ENCODE measurements at regions not wholly inside any gene's neighbourhood (a gene's known extent, or its start where the extent isn't known, plus 50 kb on each side); places are given as distances from the start of the nearest gene placed in this dataset.

DNA sequence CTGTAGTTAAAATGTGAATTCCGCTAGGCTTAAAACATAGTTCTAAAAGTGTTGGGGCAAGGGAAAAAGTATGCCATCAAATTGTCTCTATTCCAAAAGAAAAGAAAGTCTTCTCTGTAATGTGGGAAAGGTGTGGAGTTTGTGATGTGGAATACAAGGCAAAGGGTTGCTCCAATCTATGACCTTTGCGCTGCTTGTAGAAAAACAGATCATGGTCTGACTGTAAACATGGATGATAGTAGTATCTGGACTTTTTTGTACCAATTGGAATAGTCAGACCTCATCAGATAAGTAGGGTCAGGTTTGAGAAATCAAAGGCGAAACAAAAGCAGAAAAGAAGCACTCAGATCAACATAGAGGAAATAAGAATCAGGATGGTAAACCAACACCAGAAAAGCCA is 372.3 kb downstream of the TFEC start:
- CTCF ChIA-PET, result no interaction called here
- no peak for FAIRE-seq
- dilution Hi-C loops (cut with MboI; ENCODE audit: extremely low pct_ligation_motif_present, low sequenced_read_pairs), result no loop called here

More for the DNA sequence above, 372.3 kb downstream of the TFEC start:
- Histone ChIP-seq H3K27me3 (ENCODE audit: control insufficient read depth in 2 of 2, insufficient read depth in 2 of 2, low read length in 2 of 2) (no peaks in the 10 kb centered on the region), H3K4me1 (ENCODE audit: control insufficient read depth, extremely low read depth, insufficient read depth, low read length) (no peaks in the 10 kb centered on the region), H3K27ac (ENCODE audit: insufficient read depth, low read depth, low read length) (no peak overlapping the region), H3K36me3 (ENCODE audit: control insufficient read depth in 2 of 2, extremely low read depth in 1 of 2, insufficient read depth in 2 of 2, low read length in 2 of 2) (no peaks in the 10 kb centered on the region), H3K4me2 (ENCODE audit: insufficient read depth, low read length) (no peak overlapping the region), H3K4me3 (replicated peaks in 1 of 3; ENCODE audit: insufficient read depth in 1 of 3, low read depth in 1 of 3, low read length in 3 of 3) (no peak overlapping the region), H3K9me1 (replicated peaks; ENCODE audit: control insufficient read depth, extremely low read depth, insufficient read depth, low read length) (no peaks in the 10 kb centered on the region), H2AFZ (ENCODE audit: low read depth, low read length) (no peak overlapping the region), H3K9me3 (replicated peaks; ENCODE audit: control insufficient read depth, insufficient read depth, low read length) (no peaks in the 10 kb centered on the region), H4K20me1 (replicated peaks; ENCODE audit: control insufficient read depth, extremely low read depth, insufficient read depth, low read length) (no peaks in the 10 kb centered on the region), H3K9ac (replicated peaks; ENCODE audit: extremely low read depth, insufficient read depth, low read length) (no peak overlapping the region), H3K79me2 (ENCODE audit: control insufficient read depth, insufficient read depth, low read length) (no peaks in the 10 kb centered on the region)
- POLR2A ChIA-PET, result no interaction called here
- intact Hi-C loops (cut with micrococcal nuclease), result no loop called here
- DNase-seq (ENCODE audit: low read depth, low spot score), result no peak
- TF ChIP-seq GATA2 (IDR thresholded peaks at IDR 0.05; ENCODE audit: insufficient read depth, insufficient read length, low read depth, low read length), result no peak
- TF ChIP-seq, protein P1, sequence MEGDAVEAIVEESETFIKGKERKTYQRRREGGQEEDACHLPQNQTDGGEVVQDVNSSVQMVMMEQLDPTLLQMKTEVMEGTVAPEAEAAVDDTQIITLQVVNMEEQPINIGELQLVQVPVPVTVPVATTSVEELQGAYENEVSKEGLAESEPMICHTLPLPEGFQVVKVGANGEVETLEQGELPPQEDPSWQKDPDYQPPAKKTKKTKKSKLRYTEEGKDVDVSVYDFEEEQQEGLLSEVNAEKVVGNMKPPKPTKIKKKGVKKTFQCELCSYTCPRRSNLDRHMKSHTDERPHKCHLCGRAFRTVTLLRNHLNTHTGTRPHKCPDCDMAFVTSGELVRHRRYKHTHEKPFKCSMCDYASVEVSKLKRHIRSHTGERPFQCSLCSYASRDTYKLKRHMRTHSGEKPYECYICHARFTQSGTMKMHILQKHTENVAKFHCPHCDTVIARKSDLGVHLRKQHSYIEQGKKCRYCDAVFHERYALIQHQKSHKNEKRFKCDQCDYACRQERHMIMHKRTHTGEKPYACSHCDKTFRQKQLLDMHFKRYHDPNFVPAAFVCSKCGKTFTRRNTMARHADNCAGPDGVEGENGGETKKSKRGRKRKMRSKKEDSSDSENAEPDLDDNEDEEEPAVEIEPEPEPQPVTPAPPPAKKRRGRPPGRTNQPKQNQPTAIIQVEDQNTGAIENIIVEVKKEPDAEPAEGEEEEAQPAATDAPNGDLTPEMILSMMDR (IDR thresholded peaks at IDR 0.05; ENCODE audit: extremely low read depth in 1 of 2, insufficient read depth in 1 of 2, low read depth in 1 of 2, low read length in 2 of 2), result no peak
- TF ChIP-seq POLR2AphosphoS5 (IDR thresholded peaks at IDR 0.05; ENCODE audit: insufficient read depth, low read depth, low read length), result no peak
- TF ChIP-seq FOS (IDR thresholded peaks at IDR 0.05; ENCODE audit: borderline replicate concordance, insufficient read depth, low read length), result no peak
- TF ChIP-seq JUN (IDR thresholded peaks at IDR 0.05; ENCODE audit: borderline replicate concordance, insufficient read depth, insufficient read length, low read depth), result no peak
- TF ChIP-seq MYC (IDR thresholded peaks at IDR 0.05; ENCODE audit: low read depth, low read length), result no peak
- no peak for TF ChIP-seq MAX (IDR thresholded peaks at IDR 0.05; ENCODE audit: insufficient read depth, insufficient read length)
- TF ChIP-seq EZH2 (IDR thresholded peaks at IDR 0.05; ENCODE audit: borderline replicate concordance, low read depth, low read length, severe bottlenecking), result no peak
- TF ChIP-seq POLR2A (IDR thresholded peaks at IDR 0.05; ENCODE audit: low read depth, low read length), result no peak
- no TSS peak for BruUV-seq (replicated peaks)

All from endothelial cell of umbilical vein (primary cell).